Mucosa of stomach (tissue), 1 donor: ENCODE measurements at regions not wholly inside any gene's neighbourhood (a gene's known extent, or its start where the extent isn't known, plus 50 kb on each side); places are given as distances from the start of the nearest gene placed in this dataset.

Source experiments
- H3K27me3 ChIP-seq: one replicate; pipeline ENCODE4 v1.7.0; 2013; ENCODE audit warnings: mild to moderate bottlenecking, low read length; ENCODE audit not compliant: control insufficient read depth, insufficient read depth
- H3K36me3 ChIP-seq: one replicate; pipeline ENCODE4 v1.7.0; 2013; ENCODE audit warnings: low read length; ENCODE audit not compliant: control insufficient read depth, insufficient read depth
- H3K4me1 ChIP-seq: one replicate; pipeline ENCODE4 v1.7.0; 2013; ENCODE audit warnings: mild to moderate bottlenecking, low read length; ENCODE audit not compliant: control insufficient read depth, insufficient read depth
- H3K4me3 ChIP-seq: one replicate; pipeline ENCODE4 v1.7.0; 2013; ENCODE audit warnings: low read length
- H3K9ac ChIP-seq: one replicate; pipeline ENCODE4 v1.7.0; 2013; ENCODE audit warnings: mild to moderate bottlenecking, low read length, moderate library complexity
- H3K9me3 ChIP-seq: one replicate; pipeline ENCODE4 v1.7.0; 2013; ENCODE audit warnings: mild to moderate bottlenecking, low read length, moderate library complexity; ENCODE audit not compliant: control insufficient read depth
- donor health status: Pancreatic carcinoma.

DNA sequence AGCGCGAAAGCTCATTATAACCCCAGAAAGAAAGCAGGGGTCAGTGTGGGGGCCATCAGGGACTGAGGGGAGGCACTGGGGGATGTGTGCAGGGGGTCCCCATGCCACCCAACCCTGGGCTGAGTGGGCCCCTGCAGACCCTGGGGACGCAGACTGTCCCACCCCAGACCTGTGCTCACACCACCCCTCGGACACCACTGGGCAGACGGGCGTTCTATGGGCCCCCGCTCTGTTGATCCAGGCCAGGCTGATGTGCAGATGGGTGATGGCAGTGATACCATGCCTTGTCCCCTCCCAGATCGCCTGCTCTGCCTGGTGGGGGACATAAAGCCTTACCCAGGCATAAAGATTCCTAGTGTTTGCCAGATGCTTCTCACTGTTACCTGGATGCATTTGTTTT, 259.7 kb upstream of the TLE3 start:
- Histone ChIP-seq H3K9me3 (no peaks in the 10 kb centered on the region), H3K27me3 (no peaks in the 10 kb centered on the region), H3K4me1 (peaks cover under 1% of the 10 kb centered on the region), H3K9ac (no peak overlapping the region), H3K36me3 (no peaks in the 10 kb centered on the region), H3K4me3 (no peak overlapping the region)

DNA sequence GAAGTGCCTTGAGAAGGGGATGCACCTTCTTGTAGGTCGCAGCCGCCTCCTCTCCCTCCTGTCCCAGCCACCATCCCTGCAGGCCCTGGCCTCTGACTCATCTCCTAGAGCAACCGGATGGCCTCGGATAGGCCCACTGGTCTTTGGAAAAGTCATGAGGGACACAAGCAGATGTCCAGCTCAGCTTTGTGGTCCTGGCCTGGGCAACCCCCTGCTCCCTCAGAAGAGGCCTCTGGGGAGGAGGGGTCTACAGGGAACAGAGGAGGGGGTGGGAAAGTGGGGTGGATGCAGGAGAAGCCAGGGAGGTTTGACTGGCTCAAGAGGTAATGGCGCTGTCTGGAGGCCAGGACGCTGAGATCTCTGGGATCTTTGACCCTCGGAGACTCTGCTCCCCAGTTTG, 259.2 kb upstream of the TLE3 start:
- no peaks in the 10 kb centered on the region for H3K27me3 ChIP-seq
- no peaks in the 10 kb centered on the region for H3K9me3 ChIP-seq
- H3K4me1 ChIP-seq = no peaks in the 10 kb centered on the region
- H3K9ac ChIP-seq = no peak overlapping the region
- H3K4me3 ChIP-seq = no peak overlapping the region
- H3K36me3 ChIP-seq = no peaks in the 10 kb centered on the region

DNA sequence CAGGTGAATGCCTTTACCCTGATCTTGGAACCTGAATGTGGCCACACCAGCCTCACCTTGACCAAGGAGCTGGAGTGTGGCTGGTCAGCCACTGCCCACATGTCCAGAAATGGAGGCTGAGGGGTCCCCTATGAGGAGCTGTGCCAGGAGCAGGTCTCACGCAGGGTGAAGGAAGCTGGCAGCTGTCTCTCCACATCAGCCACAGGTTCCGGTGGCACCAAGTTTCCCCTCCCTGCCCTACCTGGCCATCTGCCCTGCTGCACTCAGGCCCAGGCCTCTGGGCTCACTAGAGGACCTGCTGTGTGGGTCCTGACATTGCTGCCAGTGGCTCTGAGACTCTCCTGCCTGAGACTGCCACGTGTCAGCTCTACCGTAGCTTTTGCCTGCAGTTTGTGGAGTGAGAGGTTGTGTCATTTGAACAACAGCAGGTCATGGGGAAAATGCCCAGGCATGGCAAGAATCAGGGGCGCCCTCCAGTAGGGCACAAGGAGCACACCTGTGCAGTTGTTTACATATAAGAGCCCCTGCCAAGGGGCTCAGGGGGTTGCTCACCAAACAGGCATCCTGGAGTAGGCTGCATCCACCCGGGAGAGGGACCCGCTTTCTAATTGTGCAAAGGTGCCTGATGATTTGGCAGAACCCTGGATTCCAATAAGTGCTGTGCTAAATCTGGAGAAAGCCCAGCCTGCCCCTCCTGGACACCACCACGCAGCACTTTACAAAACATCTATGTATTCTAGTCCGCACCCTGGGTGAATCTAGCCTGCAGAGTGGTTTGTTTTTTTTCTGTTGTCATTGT, 258.5 kb upstream of the TLE3 start:
- no peak overlapping the region for H3K4me3 ChIP-seq
- no peak overlapping the region for H3K9ac ChIP-seq
- H3K9me3 ChIP-seq = no peaks in the 10 kb centered on the region
- H3K4me1 ChIP-seq = no peaks in the 10 kb centered on the region
- no peaks in the 10 kb centered on the region for H3K36me3 ChIP-seq
- H3K27me3 ChIP-seq = no peaks in the 10 kb centered on the region

DNA sequence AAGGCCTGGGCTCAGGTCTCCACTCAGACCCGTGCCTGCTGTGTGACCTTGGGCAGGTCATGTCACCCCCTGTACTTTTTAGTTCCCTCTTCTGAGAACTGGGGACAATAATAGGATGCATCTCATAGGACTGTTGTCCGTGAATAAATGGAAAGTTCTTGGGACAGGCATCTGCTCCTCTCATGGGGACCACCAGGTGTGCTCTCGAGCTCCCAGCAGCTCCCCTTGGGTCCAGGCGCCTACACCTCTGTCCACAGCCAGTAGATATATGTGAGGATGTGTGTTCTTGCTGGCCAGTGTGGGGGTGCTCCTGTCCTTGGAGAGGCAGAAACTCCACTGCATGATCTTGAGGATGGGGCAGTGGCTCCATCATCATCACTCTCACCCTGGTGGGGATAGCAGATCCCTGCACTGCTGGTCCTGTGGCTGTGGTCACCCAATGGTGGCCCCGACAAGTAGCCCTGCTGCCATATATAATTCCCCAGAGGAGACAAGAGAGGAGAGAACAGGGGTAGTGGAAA, 257.6 kb upstream of the TLE3 start:
- Histone ChIP-seq H3K27me3 (no peaks in the 10 kb centered on the region), H3K4me3 (no peak overlapping the region), H3K9ac (no peak overlapping the region), H3K36me3 (no peaks in the 10 kb centered on the region), H3K4me1 (no peaks in the 10 kb centered on the region), H3K9me3 (no peaks in the 10 kb centered on the region)

DNA sequence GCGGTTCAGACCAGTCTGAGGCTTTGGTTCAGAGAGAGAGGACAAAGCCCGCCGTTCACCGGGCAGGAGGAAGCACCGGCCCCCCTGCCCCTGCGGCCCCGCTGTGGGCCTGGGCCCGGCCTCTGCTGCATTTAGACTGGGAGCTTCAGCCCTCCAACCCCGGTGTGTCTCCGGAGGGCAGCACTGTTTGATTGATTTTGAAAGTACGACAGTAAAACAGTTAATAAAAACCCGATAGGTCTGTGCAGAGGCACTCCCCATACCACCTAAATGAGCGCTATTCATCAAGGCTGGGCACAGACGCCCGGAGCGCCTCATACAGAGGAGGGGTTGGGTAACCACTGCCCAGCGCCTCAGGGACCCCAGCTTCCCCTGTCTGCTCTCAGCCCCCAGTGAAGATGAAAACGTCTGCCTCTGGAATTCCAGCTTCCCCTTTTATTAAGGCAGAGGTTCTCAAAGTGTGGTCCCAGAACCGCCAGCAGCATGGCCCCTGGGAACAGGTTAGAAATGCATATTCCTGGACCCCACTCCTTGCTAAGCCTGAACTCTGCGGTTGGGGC, 256.7 kb upstream of the TLE3 start:
- Histone ChIP-seq H3K9ac (no peak overlapping the region), H3K9me3 (no peaks in the 10 kb centered on the region), H3K27me3 (no peaks in the 10 kb centered on the region), H3K4me3 (no peak overlapping the region), H3K4me1 (no peaks in the 10 kb centered on the region), H3K36me3 (no peaks in the 10 kb centered on the region)

DNA sequence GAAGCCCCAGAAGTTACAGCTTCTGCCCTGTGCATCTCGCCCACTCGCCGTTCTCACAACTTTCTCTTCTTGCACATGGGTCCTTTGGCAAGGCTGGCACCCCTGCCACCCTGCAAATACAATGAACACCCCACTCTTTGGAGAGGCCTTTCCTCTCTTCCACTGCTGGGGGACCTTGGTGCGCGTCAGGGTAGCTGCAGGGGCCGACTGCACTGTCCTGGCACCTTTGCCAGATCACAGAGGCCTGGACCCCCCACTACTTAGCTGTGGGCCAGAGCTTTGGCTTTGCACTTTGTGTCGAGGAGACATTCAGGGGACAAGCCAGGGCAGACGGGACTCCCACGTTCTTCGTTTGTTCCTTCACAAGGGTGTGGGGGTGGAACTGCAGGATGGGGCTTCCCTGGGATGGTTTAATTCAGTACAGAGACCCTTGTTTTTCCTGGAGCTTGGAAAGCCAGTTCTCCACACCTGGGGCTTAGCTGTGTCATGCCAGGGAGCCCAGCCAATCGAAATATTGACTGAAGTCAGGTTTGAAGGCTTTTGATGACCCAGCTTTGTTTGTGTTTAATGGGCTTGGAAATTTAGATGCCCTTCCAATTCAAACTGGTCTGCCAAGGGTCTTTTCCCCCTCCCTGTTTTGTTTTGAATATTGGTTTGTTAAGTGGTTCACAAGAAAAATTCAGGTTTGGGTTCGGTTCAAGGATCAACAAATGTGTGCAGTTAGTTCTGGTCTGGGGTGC, 256.1 kb upstream of the TLE3 start:
- Histone ChIP-seq H3K4me1 (no peaks in the 10 kb centered on the region), H3K9ac (no peak overlapping the region), H3K9me3 (no peaks in the 10 kb centered on the region), H3K36me3 (no peaks in the 10 kb centered on the region), H3K27me3 (no peaks in the 10 kb centered on the region), H3K4me3 (no peak overlapping the region)

DNA sequence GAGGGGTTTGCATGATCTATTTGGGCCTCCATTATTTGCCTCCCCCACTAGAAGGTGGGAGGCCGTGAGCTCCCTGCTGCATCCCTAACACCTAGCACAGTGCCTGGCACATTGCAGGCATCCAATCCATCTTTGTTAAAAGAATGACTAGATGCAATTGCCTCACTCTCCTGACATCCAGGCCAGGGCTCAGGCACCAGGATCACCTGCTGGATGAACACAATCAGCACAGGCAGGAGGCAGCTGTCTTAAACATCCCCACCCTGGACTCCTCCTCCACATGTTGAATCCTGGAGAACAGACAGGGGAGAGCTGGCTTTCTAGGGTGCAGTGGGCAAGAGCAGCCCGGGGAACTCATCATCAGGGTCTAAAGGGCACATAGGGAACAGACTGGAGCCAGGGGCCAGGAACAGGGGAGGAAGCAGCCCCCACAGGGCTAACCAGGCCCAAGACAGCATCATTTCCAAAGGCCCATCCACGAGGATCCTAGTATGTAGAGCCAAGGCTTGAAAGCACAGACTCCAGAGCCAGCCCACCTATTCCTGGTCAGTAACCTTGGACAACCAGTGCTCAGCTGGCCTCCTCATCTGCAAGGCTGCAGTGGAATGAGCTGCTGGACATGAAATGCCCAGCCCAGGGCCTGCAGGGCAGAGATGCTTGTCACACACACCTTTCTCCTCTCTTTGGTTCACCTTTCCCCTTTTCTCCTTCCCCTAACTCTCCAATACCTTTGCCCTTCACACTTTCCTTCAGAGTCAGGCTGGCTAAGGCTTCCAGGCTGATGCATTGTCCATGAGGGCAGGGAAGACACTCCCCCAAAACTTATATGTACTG, 254.4 kb upstream of the TLE3 start:
- H3K27me3 ChIP-seq = no peaks in the 10 kb centered on the region
- no peak overlapping the region for H3K9ac ChIP-seq
- no peaks in the 10 kb centered on the region for H3K36me3 ChIP-seq
- no peaks in the 10 kb centered on the region for H3K4me1 ChIP-seq
- H3K9me3 ChIP-seq = no peaks in the 10 kb centered on the region
- H3K4me3 ChIP-seq = no peak overlapping the region

DNA sequence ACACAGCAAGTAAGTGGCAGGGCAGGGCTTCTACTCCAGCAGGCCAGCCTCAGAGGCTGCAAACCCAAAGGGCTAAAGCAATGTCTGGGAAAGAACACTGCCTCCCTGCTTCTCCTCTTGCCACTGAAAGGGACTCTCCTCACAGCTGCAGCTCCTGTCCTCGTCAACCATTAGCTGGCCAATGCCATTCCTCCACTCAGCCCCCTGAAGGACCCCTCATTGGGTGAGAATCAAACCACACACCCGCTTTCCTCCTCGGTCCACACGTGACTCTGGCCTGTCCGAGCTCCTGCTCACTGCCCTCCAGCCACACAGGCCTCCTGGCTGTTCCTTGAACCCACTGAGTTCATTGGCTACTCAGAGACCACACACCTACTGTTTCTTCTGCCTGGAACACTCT, 253.7 kb upstream of the TLE3 start:
- Histone ChIP-seq H3K9ac (no peak overlapping the region), H3K36me3 (no peaks in the 10 kb centered on the region), H3K4me1 (no peaks in the 10 kb centered on the region), H3K9me3 (no peaks in the 10 kb centered on the region), H3K4me3 (no peak overlapping the region), H3K27me3 (no peaks in the 10 kb centered on the region)

DNA sequence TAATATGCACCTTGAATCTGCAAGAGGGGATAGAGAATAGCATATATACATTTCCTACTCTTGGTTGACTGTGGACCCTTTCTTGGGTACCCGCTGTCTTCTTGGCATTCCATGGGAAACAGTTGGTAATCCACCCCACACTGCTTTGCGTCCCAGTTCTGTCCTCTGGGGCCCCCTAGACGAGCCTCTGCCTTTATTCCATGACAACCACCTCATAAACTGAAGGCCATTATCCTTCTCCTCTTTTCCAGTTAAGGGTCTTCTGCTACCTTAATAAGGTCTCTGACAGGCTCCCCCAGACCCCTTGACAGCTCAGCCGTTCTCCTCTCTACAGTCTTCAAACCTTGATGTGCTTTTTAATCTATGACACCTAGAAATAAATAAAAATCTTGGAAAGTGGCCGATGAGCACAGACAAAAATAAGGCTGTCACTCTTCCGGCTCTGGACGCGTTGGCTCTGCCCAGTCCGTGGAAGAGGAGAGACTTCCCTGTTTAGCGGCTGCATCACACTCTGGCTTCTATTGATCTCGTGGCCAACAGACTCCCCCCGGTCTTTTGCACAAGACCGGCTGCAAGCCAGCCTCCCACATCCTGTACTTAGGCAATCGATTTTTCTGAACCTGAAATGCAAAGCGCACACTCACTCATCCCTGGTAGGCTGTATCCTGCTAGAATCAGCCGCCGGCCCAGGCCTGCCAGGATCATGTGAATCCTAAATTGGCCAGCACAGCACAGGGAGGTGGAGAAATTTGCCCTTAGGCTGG, 251.0 kb upstream of the TLE3 start:
- Histone ChIP-seq H3K9me3 (no peaks in the 10 kb centered on the region), H3K36me3 (no peaks in the 10 kb centered on the region), H3K9ac (no peak overlapping the region), H3K4me1 (peaks cover 4% of the 10 kb centered on the region), H3K27me3 (no peaks in the 10 kb centered on the region), H3K4me3 (no peak overlapping the region)

DNA sequence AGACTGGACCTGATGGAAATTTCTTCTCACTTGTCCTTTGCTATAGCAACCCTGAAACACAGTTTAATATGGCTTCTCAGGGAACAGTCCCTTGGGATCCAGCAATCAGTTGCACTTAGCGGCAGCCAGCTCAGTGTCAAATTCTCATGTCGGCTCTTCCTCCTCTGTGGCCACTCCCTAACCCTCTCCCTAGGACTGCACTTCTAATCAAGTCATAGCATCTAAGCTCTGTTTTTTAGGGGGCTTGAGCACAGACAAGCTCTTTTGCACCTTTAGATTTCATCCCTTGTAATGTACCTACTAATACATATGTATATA, 250.5 kb upstream of the TLE3 start:
- Histone ChIP-seq H3K27me3 (no peaks in the 10 kb centered on the region), H3K9ac (no peak overlapping the region), H3K9me3 (no peaks in the 10 kb centered on the region), H3K36me3 (no peaks in the 10 kb centered on the region), H3K4me1 (peaks cover 4% of the 10 kb centered on the region), H3K4me3 (no peak overlapping the region)
